ENCODE measurements at regions not wholly inside any gene's neighbourhood (a gene's known extent, or its start where the extent isn't known, plus 50 kb on each side); places are given as distances from the start of the nearest gene placed in this dataset.

GRCh38 chr16:11409398-11409797 lies 64.1 kb downstream of the RMI2 start:
- peaks cover 13% of the 10 kb centered on the region for H3K4me1 ChIP-seq (ENCODE audit: control insufficient read depth, insufficient read depth, low read length)
- H3K9ac ChIP-seq (ENCODE audit: low read depth, low read length) = no peak overlapping the region
- peaks cover 21% of the 10 kb centered on the region for H3K27me3 ChIP-seq (ENCODE audit: control insufficient read depth, insufficient read depth, low read length)
- no peaks in the 10 kb centered on the region for H3K36me3 ChIP-seq (ENCODE audit: insufficient read depth, low read length)
- no peak overlapping the region for H3K4me2 ChIP-seq (ENCODE audit: low read length)
- no peaks in the 10 kb centered on the region for H3K9me3 ChIP-seq (replicated peaks; ENCODE audit: low read length)
- H3K4me3 ChIP-seq (ENCODE audit: low read length) = no peak overlapping the region

- no peaks in the 10 kb centered on the region for H3K9me3 ChIP-seq (replicated peaks; ENCODE audit: low read length)
- no peak overlapping the region for H3K4me2 ChIP-seq (ENCODE audit: low read length)
- peaks cover 21% of the 10 kb centered on the region for H3K27me3 ChIP-seq (ENCODE audit: control insufficient read depth, insufficient read depth, low read length)
- no peak overlapping the region for H3K9ac ChIP-seq (ENCODE audit: low read depth, low read length)
- H3K4me1 ChIP-seq (ENCODE audit: control insufficient read depth, insufficient read depth, low read length) = peaks cover 13% of the 10 kb centered on the region
- H3K36me3 ChIP-seq (ENCODE audit: insufficient read depth, low read length) = no peaks in the 10 kb centered on the region
- no peak overlapping the region for H3K4me3 ChIP-seq (ENCODE audit: low read length)
Observed at GRCh38 chr16:11410376-11411058, 65.3 kb downstream of the RMI2 start.

GRCh38 chr16:11411059-11411550 lies 65.8 kb downstream of the RMI2 start:
- H3K9me3 ChIP-seq (replicated peaks; ENCODE audit: low read length) = no peaks in the 10 kb centered on the region
- no peak overlapping the region for H3K9ac ChIP-seq (ENCODE audit: low read depth, low read length)
- H3K4me3 ChIP-seq (ENCODE audit: low read length) = no peak overlapping the region
- H3K4me1 ChIP-seq (ENCODE audit: control insufficient read depth, insufficient read depth, low read length) = peaks cover 13% of the 10 kb centered on the region
- no peaks in the 10 kb centered on the region for H3K36me3 ChIP-seq (ENCODE audit: insufficient read depth, low read length)
- peaks cover 24% of the 10 kb centered on the region for H3K27me3 ChIP-seq (ENCODE audit: control insufficient read depth, insufficient read depth, low read length)
- H3K4me2 ChIP-seq (ENCODE audit: low read length) = no peak overlapping the region

- Histone ChIP-seq H3K4me3 (ENCODE audit: low read length) (no peak overlapping the region), H3K4me2 (ENCODE audit: low read length) (no peak overlapping the region), H3K9ac (ENCODE audit: low read depth, low read length) (no peak overlapping the region), H3K4me1 (ENCODE audit: control insufficient read depth, insufficient read depth, low read length) (peaks cover 13% of the 10 kb centered on the region), H3K36me3 (ENCODE audit: insufficient read depth, low read length) (no peaks in the 10 kb centered on the region), H3K9me3 (replicated peaks; ENCODE audit: low read length) (no peaks in the 10 kb centered on the region), H3K27me3 (ENCODE audit: control insufficient read depth, insufficient read depth, low read length) (peaks cover 24% of the 10 kb centered on the region)
Observed at GRCh38 chr16:11412175-11412904, 67.1 kb downstream of the RMI2 start.

- Histone ChIP-seq H3K9ac (ENCODE audit: low read depth, low read length) (no peak overlapping the region), H3K4me1 (ENCODE audit: control insufficient read depth, insufficient read depth, low read length) (peaks cover 13% of the 10 kb centered on the region), H3K4me3 (ENCODE audit: low read length) (no peak overlapping the region), H3K36me3 (ENCODE audit: insufficient read depth, low read length) (no peaks in the 10 kb centered on the region), H3K27me3 (ENCODE audit: control insufficient read depth, insufficient read depth, low read length) (peaks cover 24% of the 10 kb centered on the region), H3K9me3 (replicated peaks; ENCODE audit: low read length) (no peaks in the 10 kb centered on the region), H3K4me2 (ENCODE audit: low read length) (no peak overlapping the region)
Observed at GRCh38 chr16:11412965-11413887, 68.0 kb downstream of the RMI2 start.

- no peaks in the 10 kb centered on the region for H3K9me3 ChIP-seq (replicated peaks; ENCODE audit: low read length)
- H3K4me3 ChIP-seq (ENCODE audit: low read length) = no peak overlapping the region
- H3K27me3 ChIP-seq (ENCODE audit: control insufficient read depth, insufficient read depth, low read length) = peaks cover 24% of the 10 kb centered on the region
- no peak overlapping the region for H3K4me2 ChIP-seq (ENCODE audit: low read length)
- H3K9ac ChIP-seq (ENCODE audit: low read depth, low read length) = no peak overlapping the region
- no peaks in the 10 kb centered on the region for H3K36me3 ChIP-seq (ENCODE audit: insufficient read depth, low read length)
- H3K4me1 ChIP-seq (ENCODE audit: control insufficient read depth, insufficient read depth, low read length) = peaks cover 13% of the 10 kb centered on the region
Observed at GRCh38 chr16:11413907-11414595, 68.8 kb downstream of the RMI2 start.

- no peaks in the 10 kb centered on the region for H3K36me3 ChIP-seq (ENCODE audit: insufficient read depth, low read length)
- no peaks in the 10 kb centered on the region for H3K9me3 ChIP-seq (replicated peaks; ENCODE audit: low read length)
- H3K4me3 ChIP-seq (ENCODE audit: low read length) = no peak overlapping the region
- H3K4me1 ChIP-seq (ENCODE audit: control insufficient read depth, insufficient read depth, low read length) = peaks cover 8% of the 10 kb centered on the region
- H3K27me3 ChIP-seq (ENCODE audit: control insufficient read depth, insufficient read depth, low read length) = peaks cover 24% of the 10 kb centered on the region
- no peak overlapping the region for H3K9ac ChIP-seq (ENCODE audit: low read depth, low read length)
- H3K4me2 ChIP-seq (ENCODE audit: low read length) = no peak overlapping the region
Observed at GRCh38 chr16:11414815-11415775, 69.8 kb downstream of the RMI2 start.

GRCh38 chr16:11416228-11417001 lies 71.2 kb downstream of the RMI2 start:
- Histone ChIP-seq H3K36me3 (ENCODE audit: insufficient read depth, low read length) (no peaks in the 10 kb centered on the region), H3K9me3 (replicated peaks; ENCODE audit: low read length) (no peaks in the 10 kb centered on the region), H3K9ac (ENCODE audit: low read depth, low read length) (no peak overlapping the region), H3K27me3 (ENCODE audit: control insufficient read depth, insufficient read depth, low read length) (peaks cover 24% of the 10 kb centered on the region), H3K4me3 (ENCODE audit: low read length) (no peak overlapping the region), H3K4me1 (ENCODE audit: control insufficient read depth, insufficient read depth, low read length) (no peaks in the 10 kb centered on the region), H3K4me2 (ENCODE audit: low read length) (no peak overlapping the region)

GRCh38 chr16:11417487-11417886 lies 72.2 kb downstream of the RMI2 start:
- Histone ChIP-seq H3K27me3 (ENCODE audit: control insufficient read depth, insufficient read depth, low read length) (peaks cover 24% of the 10 kb centered on the region), H3K9ac (ENCODE audit: low read depth, low read length) (no peak overlapping the region)

GRCh38 chr16:11418506-11418905 lies 73.2 kb downstream of the RMI2 start:
- no peak overlapping the region for H3K4me3 ChIP-seq (ENCODE audit: low read length)
- H3K9ac ChIP-seq (ENCODE audit: low read depth, low read length) = no peak overlapping the region
- no peak overlapping the region for H3K4me2 ChIP-seq (ENCODE audit: low read length)
- no peaks in the 10 kb centered on the region for H3K9me3 ChIP-seq (replicated peaks; ENCODE audit: low read length)
- no peaks in the 10 kb centered on the region for H3K36me3 ChIP-seq (ENCODE audit: insufficient read depth, low read length)
- H3K4me1 ChIP-seq (ENCODE audit: control insufficient read depth, insufficient read depth, low read length) = no peaks in the 10 kb centered on the region
- H3K27me3 ChIP-seq (ENCODE audit: control insufficient read depth, insufficient read depth, low read length) = peaks cover 21% of the 10 kb centered on the region

More at GRCh38 chr16:11417487-11417886, 72.2 kb downstream of the RMI2 start:
- Histone ChIP-seq H3K9me3 (replicated peaks; ENCODE audit: low read length) (no peaks in the 10 kb centered on the region), H3K4me1 (ENCODE audit: control insufficient read depth, insufficient read depth, low read length) (no peaks in the 10 kb centered on the region), H3K4me3 (ENCODE audit: low read length) (no peak overlapping the region), H3K36me3 (ENCODE audit: insufficient read depth, low read length) (no peaks in the 10 kb centered on the region), H3K4me2 (ENCODE audit: low read length) (no peak overlapping the region)

Measured in skeletal muscle satellite cell (primary cell).